HG03432 (cell line): ENCODE measurements at regions not wholly inside any gene's neighbourhood (a gene's known extent, or its start where the extent isn't known, plus 50 kb on each side); places are given as distances from the start of the nearest gene placed in this dataset.
"Not testable (repeated sequence)": the region's sequence is repeated elsewhere in the genome, so short reads cannot be mapped to it uniquely, and the experiment has no call there.

Experiments used
- ATAC-seq: cut with Tn5 transposase; IDR thresholded peaks from one replicate; pipeline ENCODE4 v1.9.1; 2021; ENCODE audit warnings: mild to moderate bottlenecking, moderate library complexity; ENCODE audit not compliant: unreplicated experiment

DNA sequence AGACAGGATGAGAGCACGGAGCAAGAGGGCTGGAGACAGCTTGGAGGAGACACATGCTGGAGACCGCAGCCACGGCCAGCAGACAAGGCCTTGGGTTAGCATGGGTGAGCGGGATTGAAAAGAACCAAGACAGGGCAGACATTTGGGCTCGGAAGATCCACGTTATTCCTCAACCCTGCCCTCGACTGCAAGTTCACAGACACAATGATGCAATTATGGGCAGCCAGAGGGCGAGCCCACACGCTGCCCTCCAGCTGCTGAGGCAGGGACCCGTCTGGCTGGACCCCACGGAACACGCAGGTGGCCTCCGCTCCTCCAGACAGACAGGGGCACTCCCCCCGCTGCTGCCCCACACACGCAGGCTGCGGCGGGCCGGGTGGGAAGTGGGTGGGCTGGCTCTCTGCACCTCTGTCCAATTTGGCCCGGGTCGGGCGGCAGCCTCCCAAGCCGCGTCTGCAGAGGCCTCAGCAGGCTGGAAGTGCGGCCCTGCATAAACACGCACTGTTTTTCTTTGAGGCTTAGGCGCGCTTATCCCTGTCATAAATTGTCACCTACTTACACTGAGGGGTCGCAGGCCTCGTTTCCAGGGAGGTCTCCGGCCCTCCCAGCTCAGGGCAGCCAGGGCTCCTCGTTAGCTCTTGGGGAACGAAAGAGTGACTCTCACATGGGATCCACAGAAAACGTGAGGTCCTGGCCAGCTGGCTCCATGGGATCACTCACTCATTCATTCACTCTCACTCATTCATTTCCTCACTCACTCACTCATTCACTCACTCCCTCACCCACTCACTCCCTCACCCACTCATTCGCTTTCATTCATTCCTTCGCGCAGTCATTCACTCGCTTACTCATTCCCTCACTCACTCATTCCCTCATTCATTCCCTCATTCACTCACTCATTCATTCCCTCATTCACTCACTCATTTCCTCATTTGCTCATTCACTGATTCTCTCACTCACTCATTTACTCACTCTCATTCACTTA is 303.9 kb downstream of the C16orf95 start:
- no peak for ATAC-seq

DNA sequence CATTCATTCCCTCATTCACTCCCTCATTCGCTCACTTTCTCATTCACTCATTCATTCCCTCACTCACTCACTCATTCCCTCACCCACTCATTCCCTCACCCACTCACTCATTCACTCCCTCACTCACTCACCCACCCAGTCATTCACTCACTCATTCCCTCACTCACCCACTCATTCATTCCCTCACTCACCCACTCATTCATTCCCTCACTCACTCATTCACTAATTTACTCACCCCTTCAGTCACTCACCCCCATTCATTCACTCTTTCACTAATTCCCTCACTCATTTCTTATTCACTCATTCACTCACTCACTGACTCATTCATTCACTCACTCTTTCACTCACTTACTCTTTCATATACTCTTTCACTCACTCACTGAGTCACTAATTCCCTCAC is 303.1 kb downstream of the C16orf95 start:
- ATAC-seq: no peak

DNA sequence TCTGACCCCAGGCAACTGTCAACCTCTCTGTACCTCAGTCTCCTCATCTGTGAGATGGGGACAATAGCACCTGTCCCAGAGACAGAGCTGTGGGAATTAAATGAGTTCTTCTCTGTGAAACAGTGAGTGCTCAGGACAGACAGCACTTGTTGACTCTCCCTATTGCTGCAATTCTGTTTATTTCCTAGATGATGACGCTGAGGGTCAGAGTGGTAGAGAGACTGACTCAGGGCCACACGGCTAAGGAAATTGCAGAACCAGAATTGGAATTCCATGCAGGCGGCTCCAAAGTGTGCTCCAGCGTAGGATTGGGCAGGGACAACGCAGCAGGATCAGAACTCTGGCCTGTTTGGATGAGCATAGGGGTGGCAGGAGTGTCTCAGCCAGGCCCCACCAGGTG is 302.2 kb downstream of the C16orf95 start:
- ATAC-seq: no peak

DNA sequence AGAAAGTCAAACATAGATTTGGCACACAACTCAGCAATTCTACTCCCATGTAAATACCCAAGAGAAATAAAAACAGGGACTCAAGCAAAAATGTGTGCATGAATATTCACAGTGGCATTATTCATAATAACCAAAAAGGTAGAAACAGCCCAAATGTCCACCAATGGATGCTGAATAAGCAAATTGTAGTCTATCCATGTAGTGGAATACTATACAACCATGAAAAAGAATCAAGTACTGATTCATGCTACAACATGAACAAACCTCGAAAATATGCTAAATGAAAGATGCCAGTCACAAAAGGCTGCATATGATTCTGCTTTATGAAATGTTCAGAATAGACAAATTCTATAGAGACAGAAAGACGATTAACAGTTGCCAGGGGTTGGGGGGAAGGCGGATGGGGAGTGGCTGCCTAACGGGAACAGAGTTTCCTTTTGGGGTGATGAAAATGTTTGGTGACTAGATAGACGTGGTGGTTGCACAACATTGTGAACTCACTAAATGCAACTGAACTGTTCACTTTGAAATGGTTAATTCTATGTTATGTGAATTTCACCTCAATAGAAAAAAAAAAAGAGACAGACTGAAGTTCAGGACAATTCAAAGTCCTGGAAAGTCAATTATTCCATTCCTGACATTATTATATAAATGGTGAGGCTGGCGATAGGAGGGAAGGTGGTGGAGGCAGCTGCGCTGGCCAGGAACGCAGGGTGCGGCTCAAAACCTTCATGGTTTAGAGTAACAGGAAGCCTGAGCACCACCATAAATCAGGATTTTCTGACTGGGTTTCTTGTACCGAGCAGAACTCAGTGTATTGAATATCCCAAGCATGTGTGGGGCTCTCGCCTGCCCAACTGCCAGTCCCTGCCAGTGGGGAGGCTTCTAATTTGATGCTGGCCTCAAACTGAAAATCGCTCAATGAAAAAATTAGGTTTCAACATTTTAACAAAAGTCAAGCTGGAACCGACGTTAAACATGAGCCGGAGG is 300.9 kb downstream of the C16orf95 start:
- no peak for ATAC-seq

DNA sequence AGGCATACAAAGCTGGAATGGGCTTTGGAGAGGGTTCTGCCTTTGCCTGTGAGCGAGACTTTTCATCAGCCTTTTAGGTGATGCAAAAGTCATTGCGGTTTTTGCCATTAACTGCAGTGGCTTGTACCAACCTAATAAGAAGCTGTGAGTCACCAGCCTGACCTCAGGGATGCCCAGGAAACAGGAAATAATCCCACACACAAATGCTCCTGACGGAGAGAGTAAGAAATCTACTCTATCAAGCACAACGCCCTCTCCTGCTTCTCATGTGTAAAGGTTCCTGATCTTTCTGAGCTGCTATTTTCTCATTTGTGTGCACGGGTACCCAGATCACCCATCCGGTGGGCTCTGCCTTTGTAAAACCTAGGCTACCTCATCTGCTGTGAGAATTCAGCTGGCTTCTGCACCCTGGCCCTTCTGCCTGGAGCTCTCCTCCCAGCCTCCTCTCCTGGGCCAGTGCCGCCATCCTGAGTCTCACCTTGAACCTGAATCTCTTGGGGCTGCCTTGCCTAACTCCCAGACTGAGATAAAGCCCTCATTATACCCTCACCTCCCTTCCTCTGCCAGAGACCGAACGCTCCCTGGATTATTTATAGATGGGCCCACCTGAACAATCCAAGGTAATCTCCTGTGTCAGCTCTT is 299.7 kb downstream of the C16orf95 start:
- no peak for ATAC-seq

DNA sequence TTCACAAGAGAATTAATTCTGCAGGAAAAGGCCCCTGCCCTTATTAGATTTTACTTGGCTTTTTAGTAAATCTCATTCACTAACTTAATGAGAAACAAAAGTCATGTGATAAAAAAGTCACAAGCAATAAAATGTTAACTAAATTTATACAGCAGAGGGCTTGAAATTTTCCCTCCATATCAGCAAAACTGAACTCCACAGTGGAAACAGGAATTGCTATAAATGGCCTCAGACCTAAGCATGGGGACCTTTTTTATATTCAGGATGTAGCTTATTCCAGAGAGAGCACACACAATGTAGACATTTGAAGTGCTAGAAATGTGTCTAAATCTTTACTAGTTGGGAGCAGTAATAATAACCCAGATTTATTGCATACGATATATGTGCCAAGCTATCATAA is 291.5 kb downstream of the C16orf95 start:
- ATAC-seq: no peak

DNA sequence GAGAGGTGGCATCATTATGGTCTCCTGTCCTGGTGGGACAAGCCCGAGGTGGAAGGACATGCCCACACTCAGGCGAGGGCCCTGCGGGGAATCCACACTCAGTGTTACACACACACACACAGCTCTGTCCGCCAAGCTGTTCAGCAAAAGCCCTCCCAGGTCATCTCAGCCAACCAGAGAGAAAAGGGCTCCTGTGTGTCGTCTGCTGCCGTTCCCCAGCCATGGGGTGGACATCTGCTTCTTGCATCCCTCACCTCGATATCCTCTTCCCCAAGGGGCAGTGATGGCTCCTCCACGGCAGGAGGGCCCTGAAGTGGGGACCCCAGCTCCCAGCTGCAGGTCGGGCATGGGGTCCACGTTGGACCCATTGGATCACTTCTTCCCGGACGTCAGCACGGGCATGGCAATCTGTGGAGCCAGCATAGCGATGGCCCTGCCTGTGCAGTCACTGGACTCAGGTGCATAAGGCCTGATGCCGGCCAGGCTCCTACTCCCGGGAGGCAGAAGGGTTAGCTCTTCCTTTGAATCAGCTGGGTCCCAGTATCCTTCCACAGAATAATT is 290.1 kb downstream of the C16orf95 start:
- ATAC-seq: no peak

DNA sequence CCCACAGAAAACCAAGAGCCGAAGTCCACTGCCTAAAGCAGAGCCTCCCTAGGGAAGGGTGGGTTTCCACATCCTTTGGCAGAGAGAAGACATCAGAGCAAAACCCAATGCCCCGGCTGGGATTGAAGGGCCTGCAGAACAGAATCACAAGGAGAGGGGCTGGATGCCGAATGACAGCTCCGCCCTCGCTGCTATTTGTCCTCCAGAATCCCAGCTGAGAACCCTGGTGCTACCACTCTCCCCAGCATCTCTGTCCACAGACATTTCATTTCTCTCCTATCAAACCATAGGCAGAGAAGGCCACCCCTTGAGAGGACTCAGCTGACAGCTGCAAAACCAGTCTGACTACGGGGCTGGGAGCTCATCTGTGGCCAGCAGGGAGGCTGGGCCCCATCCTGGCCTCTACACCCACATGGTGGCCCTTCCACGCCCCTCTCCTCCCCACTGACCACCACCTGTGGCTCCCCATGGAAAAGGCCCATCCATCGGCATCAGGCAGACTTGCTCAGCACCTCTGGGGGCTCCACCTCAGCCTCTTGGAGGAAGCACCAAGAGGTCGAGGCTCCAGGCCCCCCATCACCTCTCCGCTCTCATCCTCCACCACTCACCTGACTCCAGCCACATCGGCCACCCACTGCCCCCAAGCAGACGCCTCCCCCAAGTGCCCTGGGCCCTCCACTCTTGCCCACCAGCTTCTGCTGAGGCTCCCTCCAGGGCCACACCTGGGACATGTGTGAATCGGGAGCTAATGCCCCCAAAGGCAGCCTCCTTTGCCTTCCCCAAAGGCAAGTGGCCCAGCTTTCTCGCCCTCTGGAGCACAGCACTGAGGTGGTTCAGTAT is 288.5 kb downstream of the C16orf95 start:
- no peak for ATAC-seq

DNA sequence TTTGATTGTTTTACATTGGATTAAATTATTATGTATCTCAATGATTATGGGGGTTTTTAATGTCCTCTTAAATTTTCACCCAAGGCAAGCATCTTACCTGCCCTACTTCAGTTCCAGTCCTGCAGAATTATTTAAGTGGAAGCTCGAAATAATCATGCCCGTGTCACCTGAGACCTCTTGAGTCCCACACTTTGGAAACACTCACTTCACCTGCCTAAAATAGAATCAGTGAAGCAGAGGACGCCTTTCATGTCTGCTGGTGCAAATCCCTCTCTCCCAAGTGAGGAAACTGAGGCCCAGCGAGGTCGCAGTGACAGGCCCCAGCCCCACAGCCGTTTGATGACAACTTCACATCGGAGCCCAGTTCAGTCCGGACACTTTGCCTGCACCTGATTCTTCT is 284.6 kb downstream of the C16orf95 start:
- no peak for ATAC-seq

DNA sequence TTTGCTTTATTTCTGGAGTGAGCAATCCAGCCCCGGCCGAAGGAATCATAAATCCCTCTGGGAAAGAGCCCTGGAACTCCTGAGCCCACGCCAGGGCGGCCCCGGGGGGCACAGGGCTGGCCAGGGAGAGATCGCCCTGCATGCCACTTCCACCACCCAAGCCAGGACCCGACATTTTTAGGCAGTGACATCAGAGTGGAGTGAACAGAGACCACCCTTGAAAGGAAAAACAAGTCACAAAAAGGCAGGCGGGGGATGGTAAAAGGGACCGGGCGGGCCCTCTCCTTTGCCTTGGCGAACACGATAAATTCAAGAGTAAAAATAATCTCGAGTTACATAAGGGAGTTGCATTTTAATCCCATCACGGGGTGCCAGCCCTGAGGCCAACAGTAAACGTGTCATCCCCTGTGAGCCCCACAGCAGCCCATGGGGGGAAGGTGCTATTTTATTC is 284.1 kb downstream of the C16orf95 start:
- no peak for ATAC-seq

DNA sequence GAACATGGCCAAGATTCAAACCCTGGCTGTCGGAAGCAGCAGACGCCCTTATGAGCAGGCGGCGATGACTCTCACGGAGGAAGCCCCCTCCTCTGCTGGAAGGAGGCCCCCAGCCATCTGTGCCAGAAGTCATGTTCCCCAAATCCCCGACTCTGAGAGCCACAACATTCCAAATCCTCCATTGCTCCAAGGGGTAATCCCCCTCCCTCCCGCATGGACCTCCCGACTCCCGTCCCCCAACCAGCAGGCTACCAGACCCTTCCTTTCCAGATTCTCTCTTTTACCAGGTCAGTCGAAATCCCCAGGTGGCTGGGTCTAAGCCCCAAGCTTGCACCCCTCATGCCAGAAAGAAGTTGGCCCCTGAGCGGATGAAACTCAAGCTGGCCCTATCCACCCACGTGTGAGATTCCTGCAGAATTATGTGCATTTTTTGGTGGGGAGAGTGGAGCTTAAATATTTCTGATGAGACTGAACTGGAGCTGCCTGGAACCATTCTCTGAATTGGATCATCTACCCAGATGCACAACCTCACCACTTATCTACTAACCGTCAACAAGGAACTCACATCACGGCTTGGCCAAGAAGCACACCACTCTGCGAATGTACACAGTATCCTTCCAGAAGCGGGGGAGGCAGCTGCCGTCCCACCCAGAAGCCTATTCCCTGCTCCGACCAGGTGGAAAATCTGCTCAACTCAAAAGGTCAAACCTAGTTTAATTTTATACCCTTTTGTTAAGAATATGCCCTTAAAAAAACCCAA is 283.5 kb downstream of the C16orf95 start:
- ATAC-seq: no peak

DNA sequence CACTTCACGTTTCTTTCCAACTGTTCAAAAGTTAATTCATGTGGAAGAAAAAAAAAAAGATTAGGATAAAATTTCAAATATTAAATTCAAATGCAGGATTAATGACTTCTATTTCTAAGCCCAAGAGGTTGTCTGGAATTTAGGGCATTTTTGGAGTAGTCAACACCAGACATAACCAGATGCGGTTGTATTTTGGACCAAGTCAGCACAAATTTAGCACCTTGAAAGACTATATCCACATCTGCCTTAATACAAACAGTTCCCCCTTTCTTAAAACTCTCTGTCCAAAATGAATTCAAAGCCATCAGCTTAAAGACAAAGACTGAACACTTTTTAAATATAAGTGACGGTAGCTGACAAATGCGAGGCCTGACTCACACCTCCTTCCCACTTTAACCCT is 282.9 kb downstream of the C16orf95 start:
- no peak for ATAC-seq

DNA sequence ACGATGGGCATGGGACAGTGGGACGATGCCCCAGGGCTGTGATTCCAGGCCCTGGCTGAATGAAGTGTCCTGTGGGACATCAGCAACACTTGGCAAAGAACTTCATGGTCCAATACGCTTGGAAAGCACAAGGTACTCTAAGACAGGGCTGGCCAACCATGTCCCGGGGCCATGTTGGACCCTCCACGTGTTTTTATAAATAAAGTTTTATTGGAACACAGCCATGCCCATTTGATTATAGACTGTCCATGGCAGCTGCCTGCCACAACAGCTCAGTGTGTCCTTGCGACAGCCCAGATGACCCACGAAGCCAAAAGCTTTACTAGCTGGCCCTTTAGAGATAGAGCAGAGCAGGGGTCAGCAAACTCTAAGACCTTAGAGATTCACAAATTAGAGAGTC is 282.1 kb downstream of the C16orf95 start:
- ATAC-seq: no peak

DNA sequence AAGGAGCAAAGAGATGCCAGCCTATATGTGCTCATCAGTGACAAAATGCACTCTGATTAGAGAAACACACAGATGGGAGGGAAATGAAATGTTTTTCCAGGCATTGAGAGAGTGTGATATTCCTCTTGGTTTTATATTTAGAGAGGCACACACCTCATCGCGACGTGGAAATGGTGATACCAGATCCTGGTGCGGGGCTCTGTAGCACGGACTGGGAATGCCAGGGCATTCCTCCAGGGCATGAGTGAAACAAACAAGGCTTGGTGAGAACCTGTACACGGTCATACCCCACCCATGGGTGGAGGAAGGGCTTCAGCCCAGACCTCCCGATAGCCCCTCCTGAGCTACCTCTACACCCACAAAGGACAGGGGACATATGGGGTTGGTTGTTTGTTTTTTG is 280.2 kb downstream of the C16orf95 start:
- ATAC-seq: no peak

DNA sequence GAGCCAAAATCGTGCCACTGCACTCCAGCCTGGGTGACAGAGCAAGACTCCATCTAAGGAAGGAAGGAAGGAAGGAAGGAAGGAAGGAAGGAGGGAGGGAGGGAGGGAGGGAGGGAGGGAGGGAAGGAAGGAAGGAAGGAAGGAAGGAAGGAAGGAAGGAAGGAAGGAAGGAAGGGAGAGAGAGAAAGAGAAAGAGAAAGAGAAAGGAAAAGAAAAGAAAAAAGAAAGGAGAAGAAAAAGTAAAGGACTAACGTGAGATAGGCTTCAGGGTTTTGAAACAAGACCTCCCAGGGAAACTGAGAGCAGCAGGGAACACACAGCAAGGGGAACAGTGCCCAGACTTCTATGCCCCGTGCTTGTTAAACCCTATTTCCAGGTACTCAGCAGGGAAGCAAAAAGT is 278.7 kb downstream of the C16orf95 start:
- not testable (repeated sequence) for ATAC-seq

DNA sequence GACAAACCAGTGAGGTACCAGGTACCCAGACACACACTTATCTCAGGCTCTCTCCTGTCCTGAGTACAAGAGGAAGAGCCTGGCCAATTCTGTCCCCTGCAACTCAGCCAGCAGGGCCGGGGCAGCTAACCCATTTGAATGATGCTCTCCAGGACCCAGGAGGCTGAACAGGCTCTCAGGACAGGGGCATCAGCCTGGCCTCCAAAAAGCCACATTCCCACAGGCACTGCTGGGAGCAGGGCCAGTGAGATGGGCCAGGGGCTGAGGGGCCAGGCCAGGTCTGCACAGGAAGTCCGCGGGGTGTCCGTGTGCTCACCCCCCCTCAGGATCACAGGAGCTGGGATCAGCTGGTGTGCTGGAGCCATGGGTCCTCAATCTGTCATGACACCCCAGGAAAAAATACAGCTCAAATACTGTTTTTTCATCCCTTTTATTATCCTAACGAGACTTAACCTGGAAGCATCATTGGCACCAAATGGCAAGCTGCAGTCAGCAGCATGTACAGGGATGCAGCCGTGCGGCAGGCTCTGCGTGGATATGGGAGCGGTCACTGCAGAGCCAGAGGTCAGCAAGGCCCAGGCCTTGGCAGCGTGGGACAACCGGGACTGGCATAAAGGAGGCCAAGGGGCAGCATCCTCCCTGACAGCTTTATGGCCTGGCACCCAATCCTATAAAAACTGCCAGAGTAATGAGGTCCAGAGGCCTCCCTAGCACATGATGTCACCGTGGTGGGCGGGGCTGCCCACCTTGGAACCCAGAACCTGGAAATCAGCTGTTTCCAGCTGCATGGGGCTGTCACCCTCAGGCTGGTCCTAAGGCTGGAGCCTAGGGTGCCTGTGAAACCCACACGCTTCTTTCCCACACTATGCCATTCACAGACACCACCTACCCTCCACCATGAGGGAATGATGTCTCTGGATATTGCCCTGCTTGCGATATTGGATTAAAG is 276.7 kb downstream of the C16orf95 start:
- no peak for ATAC-seq

DNA sequence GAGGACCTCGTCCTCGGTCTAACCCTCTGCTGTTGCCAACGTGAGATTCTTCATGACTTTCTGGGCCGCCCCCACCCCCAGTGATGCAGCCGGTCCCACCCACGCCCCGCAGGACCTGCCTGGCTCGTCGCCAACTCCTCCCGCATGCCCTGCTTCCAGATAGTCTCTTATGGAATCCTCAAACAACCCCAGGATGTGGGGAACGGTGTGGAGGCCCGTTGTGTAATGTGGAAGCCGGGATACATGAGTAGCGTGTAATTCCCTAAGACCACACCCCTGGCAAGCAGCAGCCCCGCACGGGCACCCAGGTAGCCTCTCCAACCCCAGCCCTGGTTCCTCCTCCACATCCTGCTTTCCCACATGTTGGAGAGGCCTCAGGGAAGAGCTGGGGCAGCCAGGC is 275.9 kb downstream of the C16orf95 start:
- ATAC-seq: no peak
